K562 (cell line): ENCODE measurements at regions not wholly inside any gene's neighbourhood (a gene's known extent, or its start where the extent isn't known, plus 50 kb on each side); places are given as distances from the start of the nearest gene placed in this dataset.
"Not testable (repeated sequence)": the region's sequence is repeated elsewhere in the genome, so short reads cannot be mapped to it uniquely, and the experiment has no call there.

Source experiments
- EP300 ChIP-seq: IDR thresholded peaks from 2 replicates; pipeline ENCODE4 v1.6.1; 2012; ENCODE audit warnings: low read length, improper control_type of control experiment
- NFIC ChIP-seq: fragments of 450-650 bp; IDR thresholded peaks from 2 replicates; pipeline ENCODE4 v1.6.1; 2017; ENCODE audit warnings: mild to moderate bottlenecking, inconsistent platforms
- NFYB ChIP-seq: IDR thresholded peaks from 2 replicates; pipeline ENCODE4 v1.6.1; 2011; ENCODE audit warnings: mild to moderate bottlenecking, moderate library complexity; ENCODE audit not compliant: insufficient read length; ENCODE audit errors: extremely low read depth
- PKNOX1 ChIP-seq: fragments of 450-650 bp; IDR thresholded peaks from 2 replicates; pipeline ENCODE4 v1.6.1; 2016
- TAF15 ChIP-seq: fragments of 200-400 bp; formaldehyde crosslinking; IDR thresholded peaks from 2 replicates; pipeline ENCODE4 v1.6.1; 2017; ENCODE audit warnings: mild to moderate bottlenecking, low read depth, low read length, moderate library complexity
- TEAD4 ChIP-seq, 2 experiments: sonication (generic) in 1 of 2; formaldehyde crosslinking in 1 of 2; IDR thresholded peaks; 2 replicates each; pipeline versions ENCODE4 v1.6.1 to v1.8.0; 2012 to 2022; ENCODE audit warnings: borderline replicate concordance in 1 of 2, inconsistent platforms in 1 of 2, low read length in 1 of 2, mild to moderate bottlenecking in 1 of 2, missing genetic modification reagents in 1 of 2
- USF2 ChIP-seq: sonication (generic); formaldehyde crosslinking; IDR thresholded peaks from 2 replicates; pipeline ENCODE4 v1.5.0; 2020; ENCODE audit warnings: missing genetic modification reagents
- XRCC5 ChIP-seq: fragments of 200-400 bp; formaldehyde crosslinking; IDR thresholded peaks from 2 replicates; pipeline ENCODE4 v1.6.1; 2017; ENCODE audit warnings: low read depth, mild to moderate bottlenecking, low read length
- ZNF24 ChIP-seq: fragments of 450-650 bp; IDR thresholded peaks from 2 replicates; pipeline ENCODE4 v1.6.1; 2016

GRCh38 chr2:111373989-111374388, 253.3 kb downstream of the BCL2L11 start:
- not testable (repeated sequence) for TF ChIP-seq NFYB; PKNOX1; TAF15; TEAD4 (IDR thresholded peaks at IDR 0.05; ENCODE audit: low read length); TEAD4 (CRISPR knock-in tag; IDR thresholded peaks at IDR 0.05; ENCODE audit: borderline replicate concordance); ZNF24; EP300; NFIC; XRCC5
- peak; percentile 57 for TF ChIP-seq USF2 (CRISPR knock-in tag)
